ENCODE measurements at regions not wholly inside any gene's neighbourhood (a gene's known extent, or its start where the extent isn't known, plus 50 kb on each side); places are given as distances from the start of the nearest gene placed in this dataset.
"Not testable (repeated sequence)": the region's sequence is repeated elsewhere in the genome, so short reads cannot be mapped to it uniquely, and the experiment has no call there.

GRCh38 chr4:189494407-189494806, 446.3 kb upstream of the FRG1 start:
- no peak for DNase-seq

- no peak for DNase-seq
Measured at GRCh38 chr4:189497516-189497915, 443.2 kb upstream of the FRG1 start.

- no peak for DNase-seq
Measured at GRCh38 chr4:189497996-189498395, 442.7 kb upstream of the FRG1 start.

- DNase-seq: no peak
Measured at GRCh38 chr4:189498457-189498856, 442.2 kb upstream of the FRG1 start.

GRCh38 chr4:189499696-189500095, 441.0 kb upstream of the FRG1 start:
- no peak for DNase-seq

- DNase-seq: no peak
Measured at GRCh38 chr4:189500970-189501369, 439.7 kb upstream of the FRG1 start.

- no peak for DNase-seq
Measured at GRCh38 chr4:189502841-189503435, 437.7 kb upstream of the FRG1 start.

- no peak for DNase-seq
Measured at GRCh38 chr4:189504220-189504619, 436.5 kb upstream of the FRG1 start.

- no peak for DNase-seq
Measured at GRCh38 chr4:189505380-189505779, 435.3 kb upstream of the FRG1 start.

- DNase-seq: no peak
Measured at GRCh38 chr4:189506080-189506479, 434.6 kb upstream of the FRG1 start.

GRCh38 chr4:189507060-189507459, 433.6 kb upstream of the FRG1 start:
- no peak for DNase-seq

- DNase-seq: no peak
Measured at GRCh38 chr4:189510601-189511000, 430.1 kb upstream of the FRG1 start.

- no peak for DNase-seq
Measured at GRCh38 chr4:189511581-189511980, 429.1 kb upstream of the FRG1 start.

GRCh38 chr4:189513421-189513820, 427.3 kb upstream of the FRG1 start:
- DNase-seq: no peak

- DNase-seq: no peak
Measured at GRCh38 chr4:189514209-189514608, 426.5 kb upstream of the FRG1 start.

- DNase-seq: no peak
Measured at GRCh38 chr4:189516902-189517301, 423.8 kb upstream of the FRG1 start.

GRCh38 chr4:189519186-189519585, 421.5 kb upstream of the FRG1 start:
- no peak for DNase-seq

- no peak for DNase-seq
Measured at GRCh38 chr4:189525304-189525703, 415.4 kb upstream of the FRG1 start.

- DNase-seq: no peak
Measured at GRCh38 chr4:189530848-189531247, 409.8 kb upstream of the FRG1 start.

GRCh38 chr4:189533603-189534002, 407.1 kb upstream of the FRG1 start:
- no peak for DNase-seq

- no peak for DNase-seq
Measured at GRCh38 chr4:189547559-189547958, 393.1 kb upstream of the FRG1 start.

GRCh38 chr4:189548484-189549125, 392.1 kb upstream of the FRG1 start:
- no peak for DNase-seq

- not testable (repeated sequence) for DNase-seq
Measured at GRCh38 chr4:189551931-189552670, 388.6 kb upstream of the FRG1 start.

- not testable (repeated sequence) for DNase-seq
Measured at GRCh38 chr4:189560605-189561004, 380.1 kb upstream of the FRG1 start.

Measured in NCI-H2171 treated with DMSO at 0.1 percent for 48 hours (cell line).